HEK293T (cell line): ENCODE measurements at regions not wholly inside any gene's neighbourhood (a gene's known extent, or its start where the extent isn't known, plus 50 kb on each side); places are given as distances from the start of the nearest gene placed in this dataset.

ENCODE experiments used
- BHLHE40 ChIP-seq: fragments of 450-650 bp; IDR thresholded peaks from 2 replicates; pipeline ENCODE4 v1.6.1; 2016; ENCODE audit warnings: mild to moderate bottlenecking, moderate library complexity, borderline replicate concordance
- FOXK2 ChIP-seq: fragments of 450-650 bp; IDR thresholded peaks from 2 replicates; pipeline ENCODE4 v1.6.1; 2016; ENCODE audit warnings: mild to moderate bottlenecking
- SP1 ChIP-seq: fragments of 450-650 bp; IDR thresholded peaks from 2 replicates; pipeline ENCODE4 v1.6.1; 2017
- ZNF384 ChIP-seq: fragments of 450-650 bp; IDR thresholded peaks from 2 replicates; pipeline ENCODE4 v1.6.1; 2016

GRCh38 chr13:73859841-73860240, 274.4 kb downstream of the KLF12 start:
- no peak for TF ChIP-seq SP1
- no peak for TF ChIP-seq ZNF384
- no peak for TF ChIP-seq BHLHE40
- TF ChIP-seq FOXK2, result no peak
